PC-9 (cell line): ENCODE measurements at regions not wholly inside any gene's neighbourhood (a gene's known extent, or its start where the extent isn't known, plus 50 kb on each side); places are given as distances from the start of the nearest gene placed in this dataset.

Experiments
- BruUV-seq: library from RNA; stranded (reverse); fragments of 400-500 nt; replicated peaks from 2 replicates; lab custom pipeline; 2021; lab: Mats Ljungman, UMichigan
- CTCF ChIA-PET: fragments of 300-600 bp; sonication (Branson Sonifier 250); formaldehyde crosslinking; loops from one replicate; lab custom pipeline; 2022; ENCODE audit warnings: antibody characterized with exemption; lab: Charles Lee
- POLR2A ChIA-PET: fragments of 300-600 bp; sonication (Branson Sonifier 250); formaldehyde crosslinking; loops from one replicate; lab custom pipeline; 2022; ENCODE audit warnings: antibody characterized with exemption; ENCODE audit not compliant: unreplicated experiment; lab: Charles Lee
- DNase-seq, 2 experiments: peaks; one replicate each; pipeline versions ENCODE4 v3.0.0 to v3.0.0-alpha.2; 2015 to 2022; ENCODE audit warnings: mixed read lengths in 1 of 2
- H2AFZ ChIP-seq: fragments of 200-600 bp; sonication (generic); 2 replicates; pipeline ENCODE4 v1.8.1; 2017; ENCODE audit warnings: antibody characterized with exemption
- H3F3A ChIP-seq: fragments of 200-600 bp; sonication (generic); 2 replicates; pipeline ENCODE4 v1.8.1; 2017; ENCODE audit warnings: antibody characterized with exemption, mild to moderate bottlenecking, low read depth; ENCODE audit not compliant: insufficient read depth
- H3K27ac ChIP-seq: fragments of 200-600 bp; sonication (generic); 2 replicates; pipeline ENCODE4 v1.6.1; 2016; ENCODE audit warnings: mixed run types
- H3K27me3 ChIP-seq: fragments of 200-600 bp; sonication (generic); 2 replicates; pipeline ENCODE4 v1.6.1; 2016; ENCODE audit warnings: low read depth, mixed run types; ENCODE audit not compliant: insufficient read depth
- H3K36me3 ChIP-seq: fragments of 200-600 bp; sonication (generic); 2 replicates; pipeline ENCODE4 v1.6.1; 2016; ENCODE audit warnings: low read depth, mixed run types
- H3K4me1 ChIP-seq: fragments of 200-600 bp; sonication (generic); replicated peaks from 2 replicates; pipeline ENCODE4 v1.6.1; 2016; ENCODE audit warnings: mixed run types; ENCODE audit not compliant: insufficient read depth
- H3K4me2 ChIP-seq: fragments of 200-600 bp; sonication (generic); 2 replicates; pipeline ENCODE4 v1.6.1; 2017; ENCODE audit warnings: mixed run types
- H3K4me3 ChIP-seq: fragments of 200-600 bp; sonication (generic); 2 replicates; pipeline ENCODE4 v1.6.1; 2016; ENCODE audit warnings: mixed run types
- H3K79me2 ChIP-seq: fragments of 200-600 bp; sonication (generic); 2 replicates; pipeline ENCODE4 v1.6.1; 2017; ENCODE audit warnings: low read depth, mixed run types
- H3K9me2 ChIP-seq: fragments of 200-600 bp; sonication (generic); 2 replicates; pipeline ENCODE4 v1.8.1; 2017; ENCODE audit warnings: mild to moderate bottlenecking; ENCODE audit not compliant: insufficient read depth
- H3K9me3 ChIP-seq: fragments of 200-600 bp; sonication (generic); 2 replicates; pipeline ENCODE4 v1.8.1; 2016; ENCODE audit warnings: low read depth; ENCODE audit not compliant: insufficient read depth
- H4K20me1 ChIP-seq: fragments of 200-600 bp; sonication (generic); 2 replicates; pipeline ENCODE4 v1.8.1; 2017; ENCODE audit not compliant: insufficient read depth
- EZH2 ChIP-seq: fragments of 200-600 bp; sonication (generic); IDR thresholded peaks from 2 replicates; pipeline ENCODE4 v1.8.0; 2017; ENCODE audit warnings: antibody characterized with exemption, low read depth
- intact Hi-C: fragments of 100-400 bp; cut with micrococcal nuclease; formaldehyde crosslinking; loops from one replicate; pipeline ENCODE4 v1.10.0; 2022; ENCODE audit not compliant: unreplicated experiment
- TF ChIP-seq, protein P1 (sequence below): fragments of 200-600 bp; sonication (generic); conservative IDR thresholded peaks from 2 replicates; pipeline ENCODE4 v1.6.1; 2017; ENCODE audit warnings: mixed run types, antibody characterized with exemption, mild to moderate bottlenecking, moderate library complexity

DNA sequence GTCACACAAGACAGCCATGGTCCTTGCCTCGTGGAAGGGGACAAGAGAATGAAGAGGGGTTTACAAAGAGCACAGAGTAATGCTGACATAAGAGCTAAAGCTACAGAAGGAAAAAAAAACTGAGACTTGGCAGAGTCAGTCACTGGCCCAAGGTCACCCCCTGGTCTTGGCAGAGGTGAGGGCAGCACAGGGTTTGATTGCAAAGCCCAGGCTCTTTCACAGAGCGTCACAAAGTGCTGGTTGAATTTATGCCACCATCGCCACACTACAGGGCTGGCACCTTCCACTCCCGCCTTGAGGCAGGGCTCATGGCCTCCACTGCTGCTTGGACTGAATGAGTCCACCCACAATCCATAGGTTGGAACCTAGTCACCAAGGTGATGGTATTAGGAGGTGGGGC is 190.2 kb downstream of the INHBB start:
- intact Hi-C loops, result no loop called here
- Histone ChIP-seq H2AFZ (no peak overlapping the region), H3K27me3 (no peaks in the 10 kb centered on the region), H3K79me2 (no peaks in the 10 kb centered on the region), H3K4me2 (no peak overlapping the region), H3K9me2 (no peaks in the 10 kb centered on the region), H3K9me3 (no peaks in the 10 kb centered on the region), H4K20me1 (no peaks in the 10 kb centered on the region), H3K4me1 (peaks cover 31% of the 10 kb centered on the region), H3K27ac (no peak overlapping the region), H3K36me3 (no peaks in the 10 kb centered on the region), H3K4me3 (no peak overlapping the region), H3F3A (peaks cover 7% of the 10 kb centered on the region)
- ChIA-PET CTCF (no interaction called here), POLR2A (no interaction called here)
- BruUV-seq, result no TSS peak
- no peak for DNase-seq
- TF ChIP-seq, protein P1, sequence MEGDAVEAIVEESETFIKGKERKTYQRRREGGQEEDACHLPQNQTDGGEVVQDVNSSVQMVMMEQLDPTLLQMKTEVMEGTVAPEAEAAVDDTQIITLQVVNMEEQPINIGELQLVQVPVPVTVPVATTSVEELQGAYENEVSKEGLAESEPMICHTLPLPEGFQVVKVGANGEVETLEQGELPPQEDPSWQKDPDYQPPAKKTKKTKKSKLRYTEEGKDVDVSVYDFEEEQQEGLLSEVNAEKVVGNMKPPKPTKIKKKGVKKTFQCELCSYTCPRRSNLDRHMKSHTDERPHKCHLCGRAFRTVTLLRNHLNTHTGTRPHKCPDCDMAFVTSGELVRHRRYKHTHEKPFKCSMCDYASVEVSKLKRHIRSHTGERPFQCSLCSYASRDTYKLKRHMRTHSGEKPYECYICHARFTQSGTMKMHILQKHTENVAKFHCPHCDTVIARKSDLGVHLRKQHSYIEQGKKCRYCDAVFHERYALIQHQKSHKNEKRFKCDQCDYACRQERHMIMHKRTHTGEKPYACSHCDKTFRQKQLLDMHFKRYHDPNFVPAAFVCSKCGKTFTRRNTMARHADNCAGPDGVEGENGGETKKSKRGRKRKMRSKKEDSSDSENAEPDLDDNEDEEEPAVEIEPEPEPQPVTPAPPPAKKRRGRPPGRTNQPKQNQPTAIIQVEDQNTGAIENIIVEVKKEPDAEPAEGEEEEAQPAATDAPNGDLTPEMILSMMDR, result no peak
- no peak for TF ChIP-seq EZH2

GRCh38 chr2:120538691-120539423 is 192.9 kb downstream of the INHBB start:
- CTCF ChIA-PET, result no interaction called here
- no TSS peak for BruUV-seq
- no peaks in the 10 kb centered on the region for H3K79me2 ChIP-seq
- H3K4me3 ChIP-seq, result no peak overlapping the region
- H4K20me1 ChIP-seq, result no peaks in the 10 kb centered on the region
- TF ChIP-seq, protein P1, result no peak
- no peak for TF ChIP-seq EZH2
- intact Hi-C loops, result no loop called here
- H2AFZ ChIP-seq, result no peak overlapping the region
- POLR2A ChIA-PET, result interaction anchor here (0.6 kb wide), 1 partner anchor 318 kb away, joined by 13 read pairs; no protein-coding TSS in a partner anchor
- peaks cover 44% of the 10 kb centered on the region for H3K4me1 ChIP-seq
- no peaks in the 10 kb centered on the region for H3K27me3 ChIP-seq
- no peaks in the 10 kb centered on the region for H3K9me3 ChIP-seq
- no peaks in the 10 kb centered on the region for H3K9me2 ChIP-seq
- H3K4me2 ChIP-seq, result peak overlapping the region; percentile 17; the same call in 1 of the 2 replicates
- H3K27ac ChIP-seq, result no peak overlapping the region
- H3K36me3 ChIP-seq, result no peaks in the 10 kb centered on the region
- H3F3A ChIP-seq, result peaks cover 14% of the 10 kb centered on the region
- DNase-seq, result peak in 1 of 2 experiments; percentile 66

DNA sequence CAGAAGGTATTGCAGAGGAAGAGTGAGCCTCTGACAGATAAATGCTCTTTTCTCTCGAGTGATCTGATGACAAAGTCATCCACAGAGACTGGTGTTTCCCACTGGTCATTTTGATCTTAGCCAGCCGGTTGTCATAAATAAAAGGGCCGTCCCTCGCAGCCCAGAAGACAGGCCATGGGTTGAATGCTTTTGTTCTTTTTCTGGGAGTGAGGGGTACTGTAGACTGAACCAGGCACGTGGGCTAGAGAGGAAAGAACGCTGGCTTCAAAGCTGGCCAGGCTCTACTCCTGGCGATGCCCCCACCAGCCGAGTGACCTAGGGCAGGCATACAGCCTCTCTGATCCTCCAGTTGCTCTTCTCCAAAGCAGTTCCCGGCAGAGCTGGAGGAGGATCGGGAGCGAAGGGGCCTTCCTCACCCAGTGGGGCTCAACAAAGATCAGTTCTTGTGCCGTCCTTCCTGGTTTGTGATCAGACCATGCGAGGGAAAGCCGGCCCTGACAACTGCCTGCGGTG is 193.5 kb downstream of the INHBB start:
- H3K4me2 ChIP-seq, result 0 out of 2 replicates have a peak overlapping the region, but pooled peaks have one; percentile 65
- DNase-seq, result no peak
- no peaks in the 10 kb centered on the region for H4K20me1 ChIP-seq
- intact Hi-C loops, result no loop called here
- ChIA-PET CTCF (no interaction called here), POLR2A (no interaction called here)
- H3K36me3 ChIP-seq, result no peaks in the 10 kb centered on the region
- no TSS peak for BruUV-seq
- no peaks in the 10 kb centered on the region for H3K9me3 ChIP-seq
- 0 out of 2 replicates have a peak overlapping the region, but pooled peaks have one; percentile 83 for H3K27ac ChIP-seq
- H3K4me1 ChIP-seq, result peaks cover 44% of the 10 kb centered on the region
- no peak overlapping the region for H3K4me3 ChIP-seq
- H2AFZ ChIP-seq, result no peak overlapping the region
- H3K27me3 ChIP-seq, result no peaks in the 10 kb centered on the region
- peaks cover 14% of the 10 kb centered on the region for H3F3A ChIP-seq
- H3K9me2 ChIP-seq, result no peaks in the 10 kb centered on the region
- H3K79me2 ChIP-seq, result no peaks in the 10 kb centered on the region
- TF ChIP-seq EZH2, result no peak
- TF ChIP-seq, protein P1, result no peak
